Esophagus muscularis mucosa (tissue), 4 donors: ENCODE measurements at regions not wholly inside any gene's neighbourhood (a gene's known extent, or its start where the extent isn't known, plus 50 kb on each side); places are given as distances from the start of the nearest gene placed in this dataset.

Source experiments
- CTCF ChIP-seq, 3 experiments: fragments of 200-600 bp in 2 of 3; fragments of 450-650 bp in 1 of 3; sonication (generic) in 2 of 3; IDR thresholded peaks; one replicate each; pipeline ENCODE4 v1.5.1; 2017 to 2019; ENCODE audit warnings: antibody characterized with exemption in 3 of 3, mild to moderate bottlenecking in 2 of 3, moderate library complexity in 1 of 3
- EP300 ChIP-seq: sonication (generic); formaldehyde crosslinking; IDR thresholded peaks from one replicate; pipeline ENCODE4 v1.6.1; 2017; ENCODE audit warnings: antibody characterized with exemption
- POLR2A ChIP-seq: fragments of 450-650 bp; IDR thresholded peaks from one replicate; pipeline ENCODE4 v1.6.1; 2017; ENCODE audit warnings: antibody characterized with exemption, moderate library complexity, mild to moderate bottlenecking, low read depth
- POLR2AphosphoS5 ChIP-seq, 2 donors: sonication (generic); formaldehyde crosslinking; IDR thresholded peaks; one replicate each; pipeline ENCODE4 v1.6.1; 2017; ENCODE audit warnings: antibody characterized with exemption in 2 of 2

GRCh38 chr11:70592641-70593165 is 194.4 kb downstream of the CTTN start:
- TF ChIP-seq CTCF (IDR thresholded peaks at IDR 0.05) = no peak
- no peak for TF ChIP-seq POLR2A
- TF ChIP-seq POLR2AphosphoS5 (IDR thresholded peaks at IDR 0.05) = no peak
- no peak for TF ChIP-seq EP300
